ENCODE measurements at regions not wholly inside any gene's neighbourhood (a gene's known extent, or its start where the extent isn't known, plus 50 kb on each side); places are given as distances from the start of the nearest gene placed in this dataset.

DNA sequence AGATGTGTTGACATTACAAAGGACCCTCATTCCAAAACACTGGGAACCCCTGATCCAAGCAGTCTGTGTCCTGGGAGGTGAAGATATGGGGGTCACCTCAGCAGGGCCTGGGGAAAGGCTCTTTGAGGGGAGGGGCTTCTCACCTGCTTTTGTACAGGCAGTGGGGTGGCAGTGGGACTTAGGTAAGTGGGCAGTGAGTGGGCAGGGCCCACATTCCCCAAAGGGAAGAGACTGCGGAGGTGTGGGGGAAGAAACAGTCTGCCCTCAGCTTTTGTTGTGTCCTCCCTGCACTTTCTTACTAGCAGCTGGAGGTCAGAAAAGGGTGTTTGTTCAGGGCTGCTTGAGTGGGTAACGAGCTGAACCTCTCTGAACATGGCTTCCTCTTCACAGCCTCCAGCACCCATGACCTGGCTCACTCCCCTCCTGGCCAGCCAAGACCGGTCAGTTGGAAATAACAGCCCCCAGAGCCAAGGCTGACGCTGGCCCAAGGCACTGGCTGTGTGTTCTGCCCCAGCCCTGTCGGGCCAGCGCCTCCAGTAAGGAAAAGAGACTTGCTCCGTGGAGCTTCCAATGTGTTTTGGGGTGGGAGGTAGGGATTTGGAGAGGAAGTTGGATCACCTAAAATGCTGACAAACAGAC, 173.5 kb downstream of the PSMG1 start:
- TF ChIP-seq, protein P1, sequence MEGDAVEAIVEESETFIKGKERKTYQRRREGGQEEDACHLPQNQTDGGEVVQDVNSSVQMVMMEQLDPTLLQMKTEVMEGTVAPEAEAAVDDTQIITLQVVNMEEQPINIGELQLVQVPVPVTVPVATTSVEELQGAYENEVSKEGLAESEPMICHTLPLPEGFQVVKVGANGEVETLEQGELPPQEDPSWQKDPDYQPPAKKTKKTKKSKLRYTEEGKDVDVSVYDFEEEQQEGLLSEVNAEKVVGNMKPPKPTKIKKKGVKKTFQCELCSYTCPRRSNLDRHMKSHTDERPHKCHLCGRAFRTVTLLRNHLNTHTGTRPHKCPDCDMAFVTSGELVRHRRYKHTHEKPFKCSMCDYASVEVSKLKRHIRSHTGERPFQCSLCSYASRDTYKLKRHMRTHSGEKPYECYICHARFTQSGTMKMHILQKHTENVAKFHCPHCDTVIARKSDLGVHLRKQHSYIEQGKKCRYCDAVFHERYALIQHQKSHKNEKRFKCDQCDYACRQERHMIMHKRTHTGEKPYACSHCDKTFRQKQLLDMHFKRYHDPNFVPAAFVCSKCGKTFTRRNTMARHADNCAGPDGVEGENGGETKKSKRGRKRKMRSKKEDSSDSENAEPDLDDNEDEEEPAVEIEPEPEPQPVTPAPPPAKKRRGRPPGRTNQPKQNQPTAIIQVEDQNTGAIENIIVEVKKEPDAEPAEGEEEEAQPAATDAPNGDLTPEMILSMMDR (IDR thresholded peaks at IDR 0.05) = no peak
- no peak for TF ChIP-seq POLR2A (IDR thresholded peaks at IDR 0.05)
